ENCODE measurements at regions not wholly inside any gene's neighbourhood (a gene's known extent, or its start where the extent isn't known, plus 50 kb on each side); places are given as distances from the start of the nearest gene placed in this dataset.

DNA sequence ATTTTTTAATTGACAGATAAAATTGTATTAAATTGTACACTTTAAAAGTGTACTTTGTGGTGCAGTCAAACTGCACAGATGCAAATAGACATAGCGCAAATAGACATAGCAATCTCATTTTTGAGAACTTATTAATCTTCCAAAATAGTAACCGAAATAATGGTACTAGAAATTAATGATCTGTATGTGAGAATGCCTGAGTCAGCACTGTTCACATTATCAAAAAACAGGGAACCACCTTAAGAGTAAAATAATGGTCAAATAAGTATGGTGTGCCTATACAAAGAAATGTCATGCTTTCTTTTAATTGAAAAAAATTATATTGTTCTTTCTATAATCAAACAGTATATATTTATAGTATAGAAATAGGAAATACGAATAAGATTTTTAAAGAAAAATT lies 461.9 kb downstream of the EFNA5 start:
- no peaks in the 10 kb centered on the region for H3K9me3 Mint-ChIP-seq
- H3K4me1 Mint-ChIP-seq (ENCODE audit: low read depth), result no peaks in the 10 kb centered on the region
- no peak overlapping the region for H3K4me3 Mint-ChIP-seq
- no peaks in the 10 kb centered on the region for H3K36me3 Mint-ChIP-seq (ENCODE audit: low read depth)
- no peak overlapping the region for H3K27ac Mint-ChIP-seq
- H3K27me3 Mint-ChIP-seq (ENCODE audit: low read depth), result no peaks in the 10 kb centered on the region
- DNase-seq (ENCODE audit: low spot score), result no peak

DNA sequence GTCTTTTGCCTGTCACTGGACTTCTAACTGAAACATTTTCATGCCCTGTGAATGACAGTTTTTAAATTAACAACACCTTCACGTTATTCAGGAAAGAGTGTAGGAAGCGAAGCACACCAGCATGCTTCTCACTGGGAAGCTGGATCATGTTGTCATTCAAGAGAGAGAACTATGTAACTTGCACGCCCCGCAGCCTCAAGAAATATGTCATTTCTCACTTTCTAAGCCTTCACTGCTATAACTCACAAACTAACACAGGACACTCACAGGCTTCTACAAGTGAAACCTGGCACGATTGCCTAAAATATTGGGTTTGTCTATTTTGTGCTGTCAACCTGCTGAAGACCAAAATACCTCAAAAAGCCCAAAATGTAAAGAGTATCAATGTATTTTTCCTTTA lies 466.3 kb downstream of the EFNA5 start:
- Mint-ChIP-seq H3K36me3 (ENCODE audit: low read depth) (no peaks in the 10 kb centered on the region), H3K9me3 (no peaks in the 10 kb centered on the region), H3K27ac (no peak overlapping the region), H3K4me3 (no peak overlapping the region), H3K4me1 (ENCODE audit: low read depth) (no peaks in the 10 kb centered on the region), H3K27me3 (ENCODE audit: low read depth) (no peaks in the 10 kb centered on the region)
- no peak for DNase-seq (ENCODE audit: low spot score)

DNA sequence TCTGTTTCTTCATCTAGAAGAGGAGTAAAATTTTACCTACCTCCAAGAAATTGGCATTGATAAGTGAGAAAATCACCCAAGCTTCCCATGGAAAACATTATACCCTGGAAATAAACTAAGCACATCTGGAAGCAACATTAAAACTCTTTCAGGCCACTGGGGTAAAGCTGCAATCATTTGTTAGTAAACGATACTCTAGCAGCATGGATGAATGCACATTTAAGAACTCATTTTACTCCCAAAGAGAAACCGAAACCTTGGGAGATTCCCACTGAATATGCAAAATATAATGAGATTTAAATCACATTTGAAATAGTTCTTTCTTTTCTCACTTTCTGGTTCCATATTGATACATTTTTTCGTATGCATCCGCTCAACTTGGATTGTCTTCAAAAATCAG lies 467.5 kb downstream of the EFNA5 start:
- Mint-ChIP-seq H3K4me1 (ENCODE audit: low read depth) (no peaks in the 10 kb centered on the region), H3K36me3 (ENCODE audit: low read depth) (no peaks in the 10 kb centered on the region), H3K27ac (no peak overlapping the region), H3K9me3 (no peaks in the 10 kb centered on the region), H3K27me3 (ENCODE audit: low read depth) (no peaks in the 10 kb centered on the region), H3K4me3 (no peak overlapping the region)
- DNase-seq (ENCODE audit: low spot score), result no peak

DNA sequence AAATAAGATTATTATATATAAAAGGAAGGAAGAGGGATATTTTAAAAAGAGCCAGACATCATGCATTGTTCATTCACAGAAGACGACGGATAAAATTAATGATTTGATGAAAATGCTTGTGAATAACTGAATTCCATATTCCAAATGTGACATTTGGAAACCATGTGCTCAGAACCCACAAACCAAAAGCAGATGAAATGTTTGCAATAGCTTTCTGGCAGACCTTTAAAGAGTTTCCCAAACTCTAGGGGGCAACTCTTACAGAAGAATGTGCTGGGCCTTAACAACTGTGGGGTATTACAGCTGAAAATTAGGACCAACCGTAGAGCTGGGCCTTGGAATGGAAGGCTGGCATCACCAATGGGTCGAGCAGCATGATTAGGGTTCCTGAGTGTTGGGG lies 471.0 kb downstream of the EFNA5 start:
- no peak overlapping the region for H3K4me3 Mint-ChIP-seq
- H3K36me3 Mint-ChIP-seq (ENCODE audit: low read depth), result no peaks in the 10 kb centered on the region
- H3K4me1 Mint-ChIP-seq (ENCODE audit: low read depth), result no peaks in the 10 kb centered on the region
- no peaks in the 10 kb centered on the region for H3K27me3 Mint-ChIP-seq (ENCODE audit: low read depth)
- no peak overlapping the region for H3K27ac Mint-ChIP-seq
- H3K9me3 Mint-ChIP-seq, result no peaks in the 10 kb centered on the region
- DNase-seq (ENCODE audit: low spot score), result no peak

DNA sequence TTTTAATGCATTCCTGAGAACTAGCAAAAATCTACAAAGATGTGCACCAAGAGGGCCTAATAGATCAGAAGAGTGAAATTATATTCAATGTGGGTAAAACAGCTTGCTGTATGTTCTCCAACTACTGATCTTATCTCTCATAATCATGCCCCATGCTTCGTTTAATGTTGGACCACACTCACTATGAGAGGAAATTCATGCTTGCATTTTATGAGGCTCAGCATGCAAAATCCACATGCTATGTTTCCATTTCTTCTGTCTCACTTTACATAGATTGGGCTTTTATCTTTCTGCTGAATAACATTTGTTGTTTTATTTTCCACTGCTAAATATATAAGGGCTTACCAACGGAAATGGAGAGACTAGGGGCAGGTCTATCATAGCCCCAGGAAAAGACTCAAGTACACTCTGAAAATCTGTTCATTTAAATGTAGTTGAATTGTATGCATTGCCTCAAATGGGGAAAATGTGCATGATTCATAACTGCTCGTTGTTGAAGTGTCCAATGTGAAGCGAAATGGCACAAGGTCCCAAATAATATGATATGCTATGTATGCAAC lies 474.2 kb downstream of the EFNA5 start:
- no peak overlapping the region for H3K4me3 Mint-ChIP-seq
- H3K9me3 Mint-ChIP-seq, result no peaks in the 10 kb centered on the region
- no peak overlapping the region for H3K27ac Mint-ChIP-seq
- no peaks in the 10 kb centered on the region for H3K27me3 Mint-ChIP-seq (ENCODE audit: low read depth)
- no peaks in the 10 kb centered on the region for H3K36me3 Mint-ChIP-seq (ENCODE audit: low read depth)
- no peaks in the 10 kb centered on the region for H3K4me1 Mint-ChIP-seq (ENCODE audit: low read depth)
- no peak for DNase-seq (ENCODE audit: low spot score)

GRCh38 chr5:107195890-107196395 lies 474.8 kb downstream of the EFNA5 start:
- DNase-seq (ENCODE audit: low spot score), result no peak
- H3K27ac Mint-ChIP-seq, result no peak overlapping the region
- H3K36me3 Mint-ChIP-seq (ENCODE audit: low read depth), result no peaks in the 10 kb centered on the region
- no peaks in the 10 kb centered on the region for H3K27me3 Mint-ChIP-seq (ENCODE audit: low read depth)
- no peak overlapping the region for H3K4me3 Mint-ChIP-seq
- H3K4me1 Mint-ChIP-seq (ENCODE audit: low read depth), result no peaks in the 10 kb centered on the region
- H3K9me3 Mint-ChIP-seq, result no peaks in the 10 kb centered on the region

- Mint-ChIP-seq H3K27me3 (ENCODE audit: low read depth) (no peaks in the 10 kb centered on the region), H3K4me1 (ENCODE audit: low read depth) (no peaks in the 10 kb centered on the region), H3K9me3 (no peaks in the 10 kb centered on the region), H3K36me3 (ENCODE audit: low read depth) (no peaks in the 10 kb centered on the region), H3K4me3 (no peak overlapping the region), H3K27ac (no peak overlapping the region)
- no peak for DNase-seq (ENCODE audit: low spot score)
Measured at GRCh38 chr5:107184871-107185270, 485.9 kb downstream of the EFNA5 start.

DNA sequence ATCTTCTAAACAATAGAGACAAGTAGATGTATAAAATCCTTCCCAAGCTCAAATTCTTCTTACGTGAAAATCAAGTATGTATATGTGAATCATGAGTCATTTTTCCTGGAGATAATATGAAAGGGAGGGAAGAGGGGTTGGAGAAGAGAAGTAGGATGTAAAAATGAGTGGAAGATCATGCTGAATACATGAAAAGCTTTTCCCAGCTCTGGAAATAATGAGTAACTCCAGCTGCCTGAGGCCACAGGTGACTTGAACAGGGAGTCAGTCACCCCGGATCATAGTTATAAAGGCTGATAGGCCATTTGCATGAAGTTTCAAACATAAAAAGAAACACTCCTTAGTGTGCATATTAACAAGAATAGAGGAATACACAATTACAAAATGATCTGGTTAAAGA lies 486.7 kb downstream of the EFNA5 start:
- DNase-seq (ENCODE audit: low spot score), result no peak
- no peaks in the 10 kb centered on the region for H3K27me3 Mint-ChIP-seq (ENCODE audit: low read depth)
- H3K4me1 Mint-ChIP-seq (ENCODE audit: low read depth), result no peaks in the 10 kb centered on the region
- H3K4me3 Mint-ChIP-seq, result no peak overlapping the region
- no peaks in the 10 kb centered on the region for H3K9me3 Mint-ChIP-seq
- no peaks in the 10 kb centered on the region for H3K36me3 Mint-ChIP-seq (ENCODE audit: low read depth)
- H3K27ac Mint-ChIP-seq, result no peak overlapping the region

GRCh38 chr5:107170620-107171019 lies 500.1 kb downstream of the EFNA5 start:
- H3K9me3 Mint-ChIP-seq, result peaks cover 21% of the 10 kb centered on the region

GRCh38 chr5:107169867-107170266 lies 500.9 kb downstream of the EFNA5 start:
- H3K4me1 Mint-ChIP-seq (ENCODE audit: low read depth), result no peaks in the 10 kb centered on the region
- no peak overlapping the region for H3K27ac Mint-ChIP-seq

More at GRCh38 chr5:107170620-107171019, 500.1 kb downstream of the EFNA5 start:
- no peak for DNase-seq (ENCODE audit: low spot score)
- Mint-ChIP-seq H3K4me1 (ENCODE audit: low read depth) (no peaks in the 10 kb centered on the region), H3K36me3 (ENCODE audit: low read depth) (no peaks in the 10 kb centered on the region), H3K4me3 (no peak overlapping the region), H3K27ac (no peak overlapping the region), H3K27me3 (ENCODE audit: low read depth) (no peaks in the 10 kb centered on the region)

GRCh38 chr5:107168848-107169752 lies 501.6 kb downstream of the EFNA5 start:
- Mint-ChIP-seq H3K36me3 (ENCODE audit: low read depth) (no peaks in the 10 kb centered on the region), H3K4me3 (no peak overlapping the region), H3K9me3 (peaks cover 21% of the 10 kb centered on the region), H3K27ac (no peak overlapping the region), H3K27me3 (ENCODE audit: low read depth) (no peaks in the 10 kb centered on the region), H3K4me1 (ENCODE audit: low read depth) (no peaks in the 10 kb centered on the region)
- DNase-seq (ENCODE audit: low spot score), result no peak

More at GRCh38 chr5:107169867-107170266, 500.9 kb downstream of the EFNA5 start:
- no peaks in the 10 kb centered on the region for H3K36me3 Mint-ChIP-seq (ENCODE audit: low read depth)
- no peak overlapping the region for H3K4me3 Mint-ChIP-seq
- no peaks in the 10 kb centered on the region for H3K27me3 Mint-ChIP-seq (ENCODE audit: low read depth)
- peaks cover 21% of the 10 kb centered on the region for H3K9me3 Mint-ChIP-seq
- DNase-seq (ENCODE audit: low spot score), result no peak

DNA sequence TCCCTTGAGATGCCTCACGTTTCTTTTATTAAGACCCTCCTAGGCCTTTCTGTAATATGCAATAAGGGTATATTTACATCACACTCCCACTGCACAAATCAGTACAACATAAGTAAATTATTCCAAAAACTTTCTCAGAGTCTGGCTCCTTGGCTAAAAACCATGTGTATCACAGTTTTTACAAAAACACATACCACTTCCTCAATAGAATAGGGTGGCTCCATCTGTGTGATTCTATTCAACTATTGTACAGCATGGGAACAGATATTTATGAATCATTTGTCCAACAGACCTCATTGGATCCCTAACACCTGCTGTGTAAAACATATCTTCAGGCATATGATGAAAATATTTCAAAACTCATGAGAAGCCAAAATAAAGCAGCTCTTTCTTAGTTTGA lies 502.7 kb downstream of the EFNA5 start:
- Mint-ChIP-seq H3K4me3 (no peak overlapping the region), H3K9me3 (peaks cover 21% of the 10 kb centered on the region), H3K36me3 (ENCODE audit: low read depth) (no peaks in the 10 kb centered on the region), H3K4me1 (ENCODE audit: low read depth) (no peaks in the 10 kb centered on the region), H3K27me3 (ENCODE audit: low read depth) (no peaks in the 10 kb centered on the region), H3K27ac (no peak overlapping the region)
- no peak for DNase-seq (ENCODE audit: low spot score)

DNA sequence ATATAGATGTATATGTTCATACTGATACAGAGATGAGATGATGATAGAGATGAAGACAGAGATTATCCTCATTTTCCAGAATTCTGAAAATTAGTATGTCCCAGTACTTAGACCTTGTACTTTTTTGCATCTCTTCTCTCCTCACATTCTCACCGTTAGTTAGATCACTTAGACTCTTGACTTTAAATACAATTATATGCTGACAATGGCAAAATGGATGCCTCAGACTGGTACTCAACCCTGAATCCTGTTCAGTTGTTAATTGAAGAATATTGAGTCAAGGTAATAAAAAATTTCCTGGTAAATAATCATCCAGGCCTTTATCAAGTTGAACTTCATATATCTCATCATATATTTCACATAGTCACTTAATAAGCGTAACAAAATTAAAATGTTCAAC lies 505.4 kb downstream of the EFNA5 start:
- Mint-ChIP-seq H3K4me3 (no peak overlapping the region), H3K4me1 (ENCODE audit: low read depth) (no peaks in the 10 kb centered on the region), H3K36me3 (ENCODE audit: low read depth) (no peaks in the 10 kb centered on the region), H3K27ac (no peak overlapping the region), H3K27me3 (ENCODE audit: low read depth) (no peaks in the 10 kb centered on the region), H3K9me3 (peaks cover 4% of the 10 kb centered on the region)
- DNase-seq (ENCODE audit: low spot score), result no peak

- no peak overlapping the region for H3K27ac Mint-ChIP-seq
- no peak for DNase-seq (ENCODE audit: low spot score)
- H3K4me1 Mint-ChIP-seq (ENCODE audit: low read depth), result no peaks in the 10 kb centered on the region
- H3K4me3 Mint-ChIP-seq, result no peak overlapping the region
- H3K27me3 Mint-ChIP-seq (ENCODE audit: low read depth), result no peaks in the 10 kb centered on the region
- no peaks in the 10 kb centered on the region for H3K36me3 Mint-ChIP-seq (ENCODE audit: low read depth)
- H3K9me3 Mint-ChIP-seq, result no peaks in the 10 kb centered on the region
Measured at GRCh38 chr5:107157809-107158208, 512.9 kb downstream of the EFNA5 start.

Data from T-helper 2 cell treated with Interferon-gamma antibody and Interleukin-4, amounts not matched to agents 5 μg/mL and 100 μg/mL, for 36 hours (primary cell).